ENCODE measurements at regions not wholly inside any gene's neighbourhood (a gene's known extent, or its start where the extent isn't known, plus 50 kb on each side); places are given as distances from the start of the nearest gene placed in this dataset.
"Not testable (repeated sequence)": the region's sequence is repeated elsewhere in the genome, so short reads cannot be mapped to it uniquely, and the experiment has no call there.

- DNase-seq, result not testable (repeated sequence)
These were observed 201.0 kb downstream of the ADRA2C start for GRCh38 chr4:3967204-3967603.

- not testable (repeated sequence) for DNase-seq
These were observed 206.4 kb downstream of the ADRA2C start for GRCh38 chr4:3972626-3973025.

GRCh38 chr4:3973581-3974200, 207.5 kb downstream of the ADRA2C start:
- not testable (repeated sequence) for DNase-seq

GRCh38 chr4:3983518-3984125, 217.4 kb downstream of the ADRA2C start:
- not testable (repeated sequence) for DNase-seq

GRCh38 chr4:3984796-3985195, 218.6 kb downstream of the ADRA2C start:
- DNase-seq, result not testable (repeated sequence)

GRCh38 chr4:3986412-3986811, 220.2 kb downstream of the ADRA2C start:
- DNase-seq, result not testable (repeated sequence)

GRCh38 chr4:3997386-3997785, 229.3 kb downstream of the OTOP1 start:
- not testable (repeated sequence) for DNase-seq

- DNase-seq, result not testable (repeated sequence)
These were observed 222.7 kb downstream of the OTOP1 start for GRCh38 chr4:4004036-4004435.

GRCh38 chr4:4004702-4005101, 222.0 kb downstream of the OTOP1 start:
- DNase-seq, result not testable (repeated sequence)

- not testable (repeated sequence) for DNase-seq
These were observed 220.4 kb downstream of the OTOP1 start for GRCh38 chr4:4006356-4006755.

- not testable (repeated sequence) for DNase-seq
These were observed 207.7 kb downstream of the OTOP1 start for GRCh38 chr4:4019071-4019470.

GRCh38 chr4:4021161-4021560, 205.6 kb downstream of the OTOP1 start:
- DNase-seq, result not testable (repeated sequence)

GRCh38 chr4:4026708-4027107, 200.0 kb downstream of the OTOP1 start:
- not testable (repeated sequence) for DNase-seq

GRCh38 chr4:4028752-4029151, 198.0 kb downstream of the OTOP1 start:
- DNase-seq, result not testable (repeated sequence)

- DNase-seq, result not testable (repeated sequence)
These were observed 196.2 kb downstream of the OTOP1 start for GRCh38 chr4:4030509-4030908.

- DNase-seq, result not testable (repeated sequence)
These were observed 195.1 kb downstream of the OTOP1 start for GRCh38 chr4:4031446-4032135.

- DNase-seq, result not testable (repeated sequence)
These were observed 194.4 kb downstream of the OTOP1 start for GRCh38 chr4:4032364-4032763.

- DNase-seq, result peak; percentile 4
These were observed 193.7 kb downstream of the OTOP1 start for GRCh38 chr4:4032801-4033605.

GRCh38 chr4:4037399-4038138, 189.2 kb downstream of the OTOP1 start:
- not testable (repeated sequence) for DNase-seq

GRCh38 chr4:4045823-4046222, 180.9 kb downstream of the OTOP1 start:
- not testable (repeated sequence) for DNase-seq

GRCh38 chr4:4046686-4047085, 180.0 kb downstream of the OTOP1 start:
- DNase-seq, result not testable (repeated sequence)

GRCh38 chr4:4047202-4047601, 179.5 kb downstream of the OTOP1 start:
- not testable (repeated sequence) for DNase-seq

All from activated effector memory CD4-positive, alpha-beta T cell treated with Interleukin-2 at 50 U/mL for 16 hours (primary cell).